Astrocyte (in vitro differentiated cells and primary cell): ENCODE measurements at regions not wholly inside any gene's neighbourhood (a gene's known extent, or its start where the extent isn't known, plus 50 kb on each side); places are given as distances from the start of the nearest gene placed in this dataset.

Source experiments
- DNase-seq: peaks from one replicate; pipeline ENCODE4 v3.0.0-alpha.2; 2010; ENCODE audit warnings: low read depth
- FAIRE-seq: peaks from 2 replicates; lab custom pipeline; 2011; peaks lifted over from hg19 to GRCh38; lab: Jason Lieb, UNC
- H2AFZ ChIP-seq: 2 replicates; pipeline ENCODE4 v1.6.0; 2012; ENCODE audit warnings: low read depth, low read length, inconsistent platforms
- H3K27ac ChIP-seq: 2 replicates; pipeline ENCODE4 v1.5.1; 2011; ENCODE audit warnings: low read depth, low read length, inconsistent platforms
- H3K27me3 ChIP-seq: 2 replicates; pipeline ENCODE4 v1.6.0; 2011; ENCODE audit warnings: low read length, inconsistent platforms; ENCODE audit not compliant: insufficient read depth
- H3K36me3 ChIP-seq: 2 replicates; pipeline ENCODE4 v1.5.1; 2011; ENCODE audit warnings: low read length, inconsistent platforms; ENCODE audit not compliant: insufficient read depth
- H3K4me1 ChIP-seq: 2 replicates; pipeline ENCODE4 v1.5.1; 2011; ENCODE audit warnings: low read length, inconsistent platforms; ENCODE audit not compliant: insufficient read depth
- H3K4me2 ChIP-seq: 2 replicates; pipeline ENCODE4 v1.6.0; 2012; ENCODE audit warnings: low read length, inconsistent platforms
- H3K4me3 ChIP-seq: 2 replicates; pipeline ENCODE4 v1.5.1; 2011; ENCODE audit warnings: low read depth, mild to moderate bottlenecking, low read length, inconsistent platforms; ENCODE audit not compliant: insufficient read depth
- H3K79me2 ChIP-seq: 2 replicates; pipeline ENCODE4 v1.6.0; 2012; ENCODE audit warnings: mild to moderate bottlenecking, low read length, inconsistent platforms; ENCODE audit not compliant: insufficient read depth
- H3K9ac ChIP-seq: 2 replicates; pipeline ENCODE4 v1.6.0; 2012; ENCODE audit warnings: mild to moderate bottlenecking, low read length, inconsistent platforms
- H3K9me3 ChIP-seq: 2 replicates; pipeline ENCODE4 v1.5.1; 2012; ENCODE audit warnings: low read depth, mild to moderate bottlenecking, low read length, inconsistent platforms; ENCODE audit not compliant: insufficient read depth
- H4K20me1 ChIP-seq: 2 replicates; pipeline ENCODE4 v1.6.0; 2012; ENCODE audit warnings: low read length, inconsistent platforms; ENCODE audit not compliant: insufficient read depth
- H3K27ac Mint-ChIP-seq: one replicate; pipeline ENCODE4 v1.8.0; 2021; ENCODE audit warnings: mild to moderate bottlenecking, mixed read lengths; ENCODE audit not compliant: unreplicated experiment
- H3K27me3 Mint-ChIP-seq: one replicate; pipeline ENCODE4 v1.8.0; 2021; ENCODE audit warnings: low read depth, mixed read lengths; ENCODE audit not compliant: unreplicated experiment
- H3K36me3 Mint-ChIP-seq: one replicate; pipeline ENCODE4 v1.8.0; 2021; ENCODE audit warnings: low read depth, mixed read lengths; ENCODE audit not compliant: unreplicated experiment
- H3K4me1 Mint-ChIP-seq: one replicate; pipeline ENCODE4 v1.8.0; 2021; ENCODE audit warnings: low read depth, mixed read lengths; ENCODE audit not compliant: unreplicated experiment
- H3K4me3 Mint-ChIP-seq: one replicate; pipeline ENCODE4 v1.8.0; 2021; ENCODE audit warnings: mild to moderate bottlenecking, moderate library complexity, mixed read lengths; ENCODE audit not compliant: unreplicated experiment
- H3K9me3 Mint-ChIP-seq: one replicate; pipeline ENCODE4 v1.8.0; 2021; ENCODE audit warnings: mild to moderate bottlenecking, mixed read lengths; ENCODE audit not compliant: unreplicated experiment
- EZH2 ChIP-seq: IDR thresholded peaks from 2 replicates; pipeline ENCODE4 v1.6.1; 2012; ENCODE audit warnings: mild to moderate bottlenecking, low read length, inconsistent platforms; ENCODE audit not compliant: insufficient read depth
- TF ChIP-seq, protein P1 (sequence below): IDR thresholded peaks from 2 replicates; pipeline ENCODE4 v1.5.1; 2011; ENCODE audit warnings: low read depth, mild to moderate bottlenecking, inconsistent platforms, low read length, moderate library complexity; ENCODE audit not compliant: insufficient read depth

GRCh38 chr13:91042870-91043269, 304.6 kb upstream of the MIR17HG start:
- Histone ChIP-seq H2AFZ (no peak overlapping the region), H3K9me3 (no peaks in the 10 kb centered on the region), H3K4me2 (no peak overlapping the region), H3K4me1 (no peaks in the 10 kb centered on the region), H3K4me3 (no peak overlapping the region), H3K27me3 (no peaks in the 10 kb centered on the region), H3K27ac (no peak overlapping the region), H3K9ac (no peak overlapping the region), H3K79me2 (no peaks in the 10 kb centered on the region), H4K20me1 (no peaks in the 10 kb centered on the region), H3K36me3 (no peaks in the 10 kb centered on the region)
- no peak for TF ChIP-seq EZH2
- TF ChIP-seq, protein P1, sequence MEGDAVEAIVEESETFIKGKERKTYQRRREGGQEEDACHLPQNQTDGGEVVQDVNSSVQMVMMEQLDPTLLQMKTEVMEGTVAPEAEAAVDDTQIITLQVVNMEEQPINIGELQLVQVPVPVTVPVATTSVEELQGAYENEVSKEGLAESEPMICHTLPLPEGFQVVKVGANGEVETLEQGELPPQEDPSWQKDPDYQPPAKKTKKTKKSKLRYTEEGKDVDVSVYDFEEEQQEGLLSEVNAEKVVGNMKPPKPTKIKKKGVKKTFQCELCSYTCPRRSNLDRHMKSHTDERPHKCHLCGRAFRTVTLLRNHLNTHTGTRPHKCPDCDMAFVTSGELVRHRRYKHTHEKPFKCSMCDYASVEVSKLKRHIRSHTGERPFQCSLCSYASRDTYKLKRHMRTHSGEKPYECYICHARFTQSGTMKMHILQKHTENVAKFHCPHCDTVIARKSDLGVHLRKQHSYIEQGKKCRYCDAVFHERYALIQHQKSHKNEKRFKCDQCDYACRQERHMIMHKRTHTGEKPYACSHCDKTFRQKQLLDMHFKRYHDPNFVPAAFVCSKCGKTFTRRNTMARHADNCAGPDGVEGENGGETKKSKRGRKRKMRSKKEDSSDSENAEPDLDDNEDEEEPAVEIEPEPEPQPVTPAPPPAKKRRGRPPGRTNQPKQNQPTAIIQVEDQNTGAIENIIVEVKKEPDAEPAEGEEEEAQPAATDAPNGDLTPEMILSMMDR, result no peak
- Mint-ChIP-seq H3K9me3 (no peaks in the 10 kb centered on the region), H3K4me1 (no peaks in the 10 kb centered on the region), H3K27me3 (no peaks in the 10 kb centered on the region), H3K27ac (no peak overlapping the region), H3K36me3 (no peaks in the 10 kb centered on the region), H3K4me3 (no peak overlapping the region)
- no peak for FAIRE-seq
- DNase-seq, result no peak

DNA sequence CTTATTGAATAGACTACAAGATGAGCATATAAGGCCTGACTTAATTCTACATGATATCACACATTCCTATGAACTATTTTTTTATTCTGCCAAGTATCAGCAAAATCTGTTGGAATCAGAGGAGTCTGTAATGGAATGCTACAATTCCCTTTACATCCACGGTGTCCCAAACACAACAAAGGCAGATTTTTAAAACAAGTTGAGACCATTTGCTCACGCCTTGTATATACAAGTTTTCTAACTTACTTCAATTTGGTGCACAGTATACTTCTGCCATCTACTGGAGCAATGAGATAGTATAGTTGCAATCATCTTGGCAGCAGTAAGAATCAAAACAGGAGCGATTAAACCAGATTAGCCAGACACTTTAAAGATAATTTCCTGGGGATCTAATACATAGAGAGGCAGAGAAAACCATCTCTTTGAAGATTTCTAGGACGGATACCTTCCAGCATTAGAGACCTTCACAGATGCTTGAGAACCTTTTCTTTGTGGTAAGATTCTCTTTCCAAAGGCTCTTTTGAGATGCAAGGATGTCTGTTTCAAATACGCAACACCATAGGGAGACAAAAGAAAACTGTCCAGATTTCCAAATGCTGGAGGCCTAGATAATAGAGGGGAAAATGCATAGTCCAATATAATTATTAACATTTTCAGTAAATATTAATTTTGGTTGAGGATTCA, 302.0 kb upstream of the MIR17HG start:
- no peaks in the 10 kb centered on the region for H4K20me1 ChIP-seq
- Mint-ChIP-seq H3K9me3 (no peaks in the 10 kb centered on the region), H3K4me3 (no peak overlapping the region), H3K4me1 (no peaks in the 10 kb centered on the region), H3K27ac (no peak overlapping the region), H3K36me3 (no peaks in the 10 kb centered on the region), H3K27me3 (no peaks in the 10 kb centered on the region)
- H3K27ac ChIP-seq, result no peak overlapping the region
- H3K4me3 ChIP-seq, result no peak overlapping the region
- no peaks in the 10 kb centered on the region for H3K79me2 ChIP-seq
- FAIRE-seq, result no peak
- no peaks in the 10 kb centered on the region for H3K36me3 ChIP-seq
- TF ChIP-seq, protein P1, result peak; percentile 33
- TF ChIP-seq EZH2, result no peak
- no peak overlapping the region for H3K9ac ChIP-seq
- H3K9me3 ChIP-seq, result no peaks in the 10 kb centered on the region
- no peak overlapping the region for H2AFZ ChIP-seq
- DNase-seq, result no peak
- no peak overlapping the region for H3K4me2 ChIP-seq
- H3K27me3 ChIP-seq, result no peaks in the 10 kb centered on the region
- H3K4me1 ChIP-seq, result no peaks in the 10 kb centered on the region

- Histone ChIP-seq H3K9me3 (no peaks in the 10 kb centered on the region), H3K9ac (no peak overlapping the region), H2AFZ (no peak overlapping the region), H3K36me3 (no peaks in the 10 kb centered on the region), H3K79me2 (no peaks in the 10 kb centered on the region), H3K27me3 (no peaks in the 10 kb centered on the region), H3K4me3 (no peak overlapping the region), H4K20me1 (no peaks in the 10 kb centered on the region), H3K27ac (no peak overlapping the region), H3K4me2 (no peak overlapping the region), H3K4me1 (no peaks in the 10 kb centered on the region)
- no peaks in the 10 kb centered on the region for H3K9me3 Mint-ChIP-seq
- H3K4me1 Mint-ChIP-seq, result no peaks in the 10 kb centered on the region
- no peak overlapping the region for H3K4me3 Mint-ChIP-seq
- FAIRE-seq (no peak), DNase-seq (no peak)
- no peaks in the 10 kb centered on the region for H3K27me3 Mint-ChIP-seq
- no peak for TF ChIP-seq EZH2
- TF ChIP-seq, protein P1, result no peak
- H3K36me3 Mint-ChIP-seq, result no peaks in the 10 kb centered on the region
- no peak overlapping the region for H3K27ac Mint-ChIP-seq
Measured at GRCh38 chr13:91046715-91047327, 300.7 kb upstream of the MIR17HG start.
